SK-N-MC (cell line): ENCODE measurements at regions not wholly inside any gene's neighbourhood (a gene's known extent, or its start where the extent isn't known, plus 50 kb on each side); places are given as distances from the start of the nearest gene placed in this dataset.
"Not testable (repeated sequence)": the region's sequence is repeated elsewhere in the genome, so short reads cannot be mapped to it uniquely, and the experiment has no call there.

Source experiments
- DNase-seq: peaks from one replicate; pipeline ENCODE4 v3.0.0-alpha.2; 2011; ENCODE audit warnings: low read depth, low spot score
- H3K27ac ChIP-seq: fragments of 200-600 bp; sonication (generic); 2 replicates; pipeline ENCODE4 v1.5.1; 2016; ENCODE audit warnings: mixed run types
- H3K36me3 ChIP-seq: fragments of 200-600 bp; sonication (generic); 2 replicates; pipeline ENCODE4 v1.6.1; 2017; ENCODE audit warnings: antibody characterized with exemption, low read length, mixed read lengths; ENCODE audit not compliant: insufficient read depth
- H3K4me3 ChIP-seq: fragments of 200-600 bp; sonication (generic); 2 replicates; pipeline ENCODE4 v1.5.1; 2016
- H3K9ac ChIP-seq: fragments of 200-600 bp; sonication (generic); 2 replicates; pipeline ENCODE4 v1.8.0; 2017; ENCODE audit warnings: mixed run types, mixed read lengths; ENCODE audit not compliant: insufficient read length
- H3K9me3 ChIP-seq: fragments of 200-600 bp; sonication (generic); 2 replicates; pipeline ENCODE4 v1.6.1; 2017; ENCODE audit warnings: low read depth, mild to moderate bottlenecking, antibody characterized with exemption, low read length, moderate library complexity, mixed read lengths
- EZH2 ChIP-seq: fragments of 200-600 bp; sonication (generic); IDR thresholded peaks from one replicate; pipeline ENCODE4 v1.6.1; 2017; ENCODE audit warnings: antibody characterized with exemption
- FOXP2 ChIP-seq: optimal IDR thresholded peaks from 2 replicates; pipeline ENCODE3; 2011; ENCODE audit warnings: mild to moderate bottlenecking, moderate library complexity; ENCODE audit not compliant: insufficient read depth; ENCODE audit errors: extremely low read length, control extremely low read depth
- POLR2AphosphoS5 ChIP-seq: IDR thresholded peaks from 2 replicates; pipeline ENCODE4 v1.6.1; 2012; ENCODE audit warnings: mild to moderate bottlenecking, low read depth, low read length, borderline replicate concordance

DNA sequence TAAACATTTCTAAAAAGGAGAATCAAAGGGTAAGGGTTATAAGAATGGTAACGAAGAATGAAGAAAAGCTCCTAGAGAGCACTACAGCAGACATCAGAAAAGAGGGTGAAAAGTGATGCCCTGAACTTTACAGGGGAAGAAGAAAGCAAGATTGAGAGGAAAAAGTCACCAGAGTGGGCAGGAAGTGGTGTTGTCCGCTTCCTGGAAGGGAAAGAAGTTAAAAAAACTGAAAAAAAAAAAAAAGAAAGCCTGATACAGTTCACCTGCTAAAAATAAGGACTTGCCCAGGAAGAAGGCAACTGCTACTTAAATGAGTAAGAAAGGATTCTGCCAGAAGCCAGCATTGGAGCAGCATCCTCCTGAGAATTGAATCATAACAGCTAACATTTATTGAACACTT is 330.1 kb upstream of the PHF14 start:
- Histone ChIP-seq H3K4me3 (no peak overlapping the region), H3K36me3 (no peaks in the 10 kb centered on the region), H3K27ac (peak overlapping the region; percentile 91; the same call in 1 of the 2 replicates), H3K9ac (no peak overlapping the region), H3K9me3 (no peaks in the 10 kb centered on the region)
- TF ChIP-seq POLR2AphosphoS5 = no peak
- TF ChIP-seq FOXP2 = no peak
- no peak for TF ChIP-seq EZH2
- DNase-seq = no peak

- Histone ChIP-seq H3K9ac (peak overlapping the region; percentile 56), H3K4me3 (peak overlapping the region; percentile 62)
- TF ChIP-seq FOXP2 = no peak
- peak; percentile 47; the same call in 1 of the 2 replicates for TF ChIP-seq POLR2AphosphoS5
Observed at GRCh38 chr7:10644849-10645248, 328.8 kb upstream of the PHF14 start.

GRCh38 chr7:10646194-10646593 is 327.5 kb upstream of the PHF14 start:
- Histone ChIP-seq H3K27ac (peak overlapping the region; percentile 91), H3K9me3 (no peaks in the 10 kb centered on the region), H3K36me3 (no peaks in the 10 kb centered on the region), H3K9ac (peak overlapping the region; percentile 48), H3K4me3 (peak overlapping the region; percentile 62)
- peak; percentile 74 for DNase-seq
- TF ChIP-seq POLR2AphosphoS5 = no peak

More at GRCh38 chr7:10644849-10645248, 328.8 kb upstream of the PHF14 start:
- Histone ChIP-seq H3K27ac (peak overlapping the region; percentile 91), H3K36me3 (no peaks in the 10 kb centered on the region), H3K9me3 (no peaks in the 10 kb centered on the region)
- DNase-seq = peak; percentile 35

DNA sequence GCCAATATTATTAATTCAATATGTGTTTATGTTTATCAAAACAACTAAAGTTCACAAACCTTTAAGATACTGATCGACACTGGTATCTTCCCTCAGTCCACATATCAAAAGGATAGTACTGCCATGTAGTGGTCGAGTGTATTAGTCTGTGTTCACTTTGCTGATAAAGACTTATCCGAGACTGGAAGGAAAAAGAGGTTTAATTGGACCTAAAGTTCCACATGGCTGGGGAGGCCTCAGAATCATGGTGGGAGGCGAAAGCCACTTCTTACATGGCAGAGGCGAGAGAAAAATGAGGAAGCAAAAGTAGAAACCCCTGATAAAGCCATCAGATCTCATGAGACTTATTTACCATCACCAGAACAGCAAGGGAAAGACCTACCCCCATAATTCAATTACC is 325.4 kb upstream of the PHF14 start:
- Histone ChIP-seq H3K27ac (no peak overlapping the region), H3K9me3 (no peaks in the 10 kb centered on the region), H3K4me3 (no peak overlapping the region), H3K9ac (no peak overlapping the region), H3K36me3 (no peaks in the 10 kb centered on the region)
- TF ChIP-seq EZH2 (no peak), POLR2AphosphoS5 (no peak), FOXP2 (no peak)
- no peak for DNase-seq

DNA sequence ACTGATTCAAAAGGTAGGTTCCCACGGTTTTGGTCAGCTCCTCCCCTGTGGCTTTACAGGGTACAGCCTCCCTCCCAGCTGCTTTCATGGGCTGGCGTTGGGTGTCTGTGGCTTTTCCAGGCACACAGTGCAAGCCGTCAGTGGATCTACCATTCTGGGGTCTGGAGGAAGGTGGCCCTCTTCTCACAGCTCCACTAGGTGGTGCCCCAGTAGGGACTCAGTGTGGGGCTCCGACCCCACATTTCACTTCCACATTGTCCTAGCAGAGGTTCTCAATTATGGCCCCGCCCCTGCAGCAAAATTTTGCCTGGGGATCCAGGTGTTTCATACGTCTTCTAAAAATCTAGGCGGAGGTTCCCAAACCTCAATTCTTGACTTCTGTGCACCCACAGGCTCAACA is 324.6 kb upstream of the PHF14 start:
- H3K36me3 ChIP-seq, H3K9me3 ChIP-seq, H3K9ac ChIP-seq, H3K4me3 ChIP-seq, H3K27ac ChIP-seq, DNase-seq: not testable (repeated sequence)

- TF ChIP-seq EZH2 (no peak), POLR2AphosphoS5 (no peak), FOXP2 (no peak)
- no peak for DNase-seq
- H3K36me3 ChIP-seq = no peaks in the 10 kb centered on the region
Observed at GRCh38 chr7:10655031-10655430, 318.6 kb upstream of the PHF14 start.

GRCh38 chr7:10657201-10657600 is 316.5 kb upstream of the PHF14 start:
- Histone ChIP-seq H3K4me3 (no peak overlapping the region), H3K27ac (no peak overlapping the region), H3K9ac (no peak overlapping the region), H3K9me3 (no peaks in the 10 kb centered on the region), H3K36me3 (no peaks in the 10 kb centered on the region)
- no peak for DNase-seq
- TF ChIP-seq POLR2AphosphoS5 (no peak), FOXP2 (no peak), EZH2 (no peak)

More at GRCh38 chr7:10655031-10655430, 318.6 kb upstream of the PHF14 start:
- Histone ChIP-seq H3K9me3 (no peaks in the 10 kb centered on the region), H3K4me3 (no peak overlapping the region), H3K27ac (no peak overlapping the region), H3K9ac (no peak overlapping the region)

DNA sequence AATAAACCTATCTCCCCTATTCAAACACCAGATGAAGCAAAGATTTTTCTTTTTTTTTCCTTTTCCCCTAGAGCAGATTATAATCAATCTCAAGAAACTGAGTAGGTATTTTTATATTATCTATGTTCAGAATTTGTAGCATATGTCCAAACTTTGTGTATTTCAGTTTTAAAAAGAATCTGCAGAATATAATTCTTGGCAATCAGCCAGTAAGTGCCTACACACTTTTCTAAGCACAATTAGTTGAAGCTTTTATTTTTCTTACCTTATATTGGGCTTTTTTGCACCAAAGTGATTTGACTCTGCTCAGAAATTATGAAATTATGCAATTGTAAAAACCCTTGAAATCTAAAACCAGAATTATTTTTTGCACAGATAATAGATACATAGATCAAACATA is 315.8 kb upstream of the PHF14 start:
- TF ChIP-seq FOXP2 (no peak), POLR2AphosphoS5 (no peak), EZH2 (no peak)
- DNase-seq = no peak
- H3K27ac ChIP-seq = no peak overlapping the region
- no peaks in the 10 kb centered on the region for H3K9me3 ChIP-seq
- no peak overlapping the region for H3K4me3 ChIP-seq
- H3K36me3 ChIP-seq = no peaks in the 10 kb centered on the region
- no peak overlapping the region for H3K9ac ChIP-seq

- Histone ChIP-seq H3K9ac (no peak overlapping the region), H3K36me3 (no peaks in the 10 kb centered on the region), H3K27ac (no peak overlapping the region), H3K4me3 (no peak overlapping the region), H3K9me3 (no peaks in the 10 kb centered on the region)
- TF ChIP-seq FOXP2 = no peak
- no peak for TF ChIP-seq EZH2
- no peak for TF ChIP-seq POLR2AphosphoS5
- no peak for DNase-seq
Observed at GRCh38 chr7:10662491-10662890, 311.2 kb upstream of the PHF14 start.
